Dendritic cell treated with granulocyte-macrophage colony-stimulating factor and Interleukin-4, amounts not matched to agents 40 ng/mL and 50 ng/mL, for 4 days (primary cell): ENCODE measurements at regions not wholly inside any gene's neighbourhood (a gene's known extent, or its start where the extent isn't known, plus 50 kb on each side); places are given as distances from the start of the nearest gene placed in this dataset.
"Not testable (repeated sequence)": the region's sequence is repeated elsewhere in the genome, so short reads cannot be mapped to it uniquely, and the experiment has no call there.

Experiments
- H3K27ac Mint-ChIP-seq: one replicate; pipeline ENCODE4 v1.8.0; 2022; ENCODE audit warnings: mild to moderate bottlenecking, mixed read lengths
- H3K27me3 Mint-ChIP-seq: one replicate; pipeline ENCODE4 v1.8.0; 2022; ENCODE audit warnings: mild to moderate bottlenecking, mixed read lengths
- H3K36me3 Mint-ChIP-seq: one replicate; pipeline ENCODE4 v1.8.0; 2022; ENCODE audit warnings: low read depth, mixed read lengths
- H3K4me1 Mint-ChIP-seq: one replicate; pipeline ENCODE4 v1.8.0; 2022; ENCODE audit warnings: low read depth, mixed read lengths
- H3K4me3 Mint-ChIP-seq: one replicate; pipeline ENCODE4 v1.8.0; 2022; ENCODE audit warnings: mild to moderate bottlenecking, moderate library complexity, mixed read lengths
- H3K9me3 Mint-ChIP-seq: one replicate; pipeline ENCODE4 v1.8.0; 2022; ENCODE audit warnings: mixed read lengths
- intact Hi-C: fragments of 100-400 bp; cut with micrococcal nuclease; formaldehyde crosslinking; loops from one replicate; pipeline ENCODE4 v1.15.0; 2022

DNA sequence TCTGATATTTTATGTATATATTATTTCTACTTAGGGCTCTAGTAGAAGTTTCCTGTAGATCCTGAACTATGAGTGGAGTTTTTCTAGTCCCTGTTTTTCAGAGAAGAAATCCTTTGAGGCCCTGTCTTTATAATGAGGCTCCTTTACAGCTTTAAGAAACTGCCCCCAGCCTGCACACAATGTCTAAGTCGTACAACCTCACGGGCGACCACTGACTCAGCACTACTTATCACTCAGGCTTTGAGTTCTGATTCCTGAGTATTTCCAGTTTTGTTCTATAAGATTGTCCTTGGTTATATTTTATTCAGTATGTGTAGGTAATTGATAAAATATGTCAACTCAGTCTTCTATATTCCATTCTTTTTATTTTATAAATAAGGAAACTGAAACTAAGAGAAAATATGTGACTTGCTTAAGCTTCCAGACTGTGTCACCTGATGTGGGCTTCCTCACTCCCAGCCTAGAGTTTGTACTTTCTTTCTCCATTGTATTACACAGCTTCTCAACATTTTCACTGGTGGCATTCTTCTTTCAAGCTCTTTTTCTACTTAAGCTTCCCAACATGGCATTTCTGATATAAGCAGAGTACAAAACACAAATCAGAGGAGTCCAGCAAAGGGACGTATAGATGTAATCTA lies 167.0 kb downstream of the TBX18 start:
- H3K4me3 Mint-ChIP-seq: no peak overlapping the region
- H3K4me1 Mint-ChIP-seq: no peaks in the 10 kb centered on the region
- intact Hi-C loops: no loop called here
- no peak overlapping the region for H3K27ac Mint-ChIP-seq
- no peaks in the 10 kb centered on the region for H3K36me3 Mint-ChIP-seq
- H3K27me3 Mint-ChIP-seq: no peaks in the 10 kb centered on the region
- H3K9me3 Mint-ChIP-seq: no peaks in the 10 kb centered on the region

GRCh38 chr6:84596488-84596887 lies 167.9 kb downstream of the TBX18 start:
- Mint-ChIP-seq H3K27ac (no peak overlapping the region), H3K4me3 (no peak overlapping the region), H3K9me3 (no peaks in the 10 kb centered on the region), H3K4me1 (no peaks in the 10 kb centered on the region), H3K36me3 (no peaks in the 10 kb centered on the region), H3K27me3 (no peaks in the 10 kb centered on the region)
- intact Hi-C loops: no loop called here

- H3K9me3 Mint-ChIP-seq: no peaks in the 10 kb centered on the region
- H3K4me1 Mint-ChIP-seq: peaks cover 5% of the 10 kb centered on the region
- H3K36me3 Mint-ChIP-seq: no peaks in the 10 kb centered on the region
- no peak overlapping the region for H3K27ac Mint-ChIP-seq
- no peak overlapping the region for H3K4me3 Mint-ChIP-seq
- peaks cover 12% of the 10 kb centered on the region for H3K27me3 Mint-ChIP-seq
- intact Hi-C loops: no loop called here
These were observed 175.7 kb downstream of the TBX18 start for GRCh38 chr6:84588697-84589080.

- intact Hi-C loops, H3K36me3 Mint-ChIP-seq, H3K9me3 Mint-ChIP-seq, H3K4me1 Mint-ChIP-seq, H3K27ac Mint-ChIP-seq: not testable (repeated sequence)
- H3K4me3 Mint-ChIP-seq: peak overlapping the region; percentile 7
- H3K27me3 Mint-ChIP-seq: peaks cover 14% of the 10 kb centered on the region
These were observed 176.3 kb downstream of the TBX18 start for GRCh38 chr6:84587994-84588696.

GRCh38 chr6:84587202-84587940 lies 177.0 kb downstream of the TBX18 start:
- not testable (repeated sequence) for H3K4me1 Mint-ChIP-seq
- peaks cover 14% of the 10 kb centered on the region for H3K27me3 Mint-ChIP-seq

DNA sequence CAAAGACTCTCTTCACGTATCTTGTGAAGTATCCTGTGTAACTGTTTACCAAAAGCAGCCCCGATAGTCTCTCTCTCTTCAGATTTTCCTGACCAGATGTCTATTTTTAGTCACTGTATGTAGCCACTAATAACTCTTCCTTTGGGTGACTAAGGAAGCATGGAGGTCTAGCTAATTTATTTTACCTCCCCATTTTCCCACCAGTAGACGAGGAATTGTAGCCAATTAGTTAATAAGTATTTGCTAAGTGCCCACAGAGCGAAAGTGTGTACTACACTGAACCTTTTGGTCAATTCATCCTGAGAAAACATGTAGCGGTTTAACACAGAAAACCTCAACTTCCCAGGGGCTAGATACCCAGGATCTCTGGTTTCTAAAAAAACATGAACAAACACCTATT lies 180.6 kb downstream of the TBX18 start:
- Mint-ChIP-seq H3K9me3 (peaks cover 6% of the 10 kb centered on the region), H3K36me3 (no peaks in the 10 kb centered on the region), H3K27me3 (peaks cover 11% of the 10 kb centered on the region), H3K4me3 (no peak overlapping the region), H3K4me1 (peaks cover 5% of the 10 kb centered on the region), H3K27ac (no peak overlapping the region)
- intact Hi-C loops: no loop called here

More at GRCh38 chr6:84587202-84587940, 177.0 kb downstream of the TBX18 start:
- H3K27ac Mint-ChIP-seq, intact Hi-C loops, H3K9me3 Mint-ChIP-seq, H3K36me3 Mint-ChIP-seq, H3K4me3 Mint-ChIP-seq: not testable (repeated sequence)

DNA sequence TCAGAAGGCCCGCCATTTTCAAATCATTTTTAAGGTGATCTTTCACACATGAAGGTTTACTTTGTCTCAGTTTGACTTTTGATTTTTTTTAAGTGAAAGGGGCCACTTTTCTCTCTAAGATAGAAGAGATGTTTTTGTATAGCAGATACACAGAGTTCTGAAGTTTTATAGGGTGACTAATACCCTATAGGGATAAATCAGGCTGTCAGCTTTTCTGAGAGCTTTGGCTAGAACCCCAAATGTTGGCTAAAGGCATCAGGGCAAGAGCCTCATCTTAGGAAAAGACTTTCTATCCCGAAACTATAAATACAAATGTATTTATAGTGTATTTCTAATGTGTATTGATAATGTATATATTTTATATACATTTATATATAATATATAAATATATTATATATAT lies 181.4 kb downstream of the TBX18 start:
- intact Hi-C loops: no loop called here
- no peak overlapping the region for H3K4me3 Mint-ChIP-seq

GRCh38 chr6:84581494-84582259 lies 182.7 kb downstream of the TBX18 start:
- Mint-ChIP-seq H3K27ac (no peak overlapping the region), H3K4me3 (no peak overlapping the region), H3K27me3 (peaks cover 2% of the 10 kb centered on the region), H3K9me3 (peaks cover 6% of the 10 kb centered on the region), H3K36me3 (no peaks in the 10 kb centered on the region), H3K4me1 (no peaks in the 10 kb centered on the region)
- intact Hi-C loops: no loop called here

More for the DNA sequence above, 181.4 kb downstream of the TBX18 start:
- Mint-ChIP-seq H3K4me1 (no peaks in the 10 kb centered on the region), H3K36me3 (no peaks in the 10 kb centered on the region), H3K27me3 (peaks cover 5% of the 10 kb centered on the region), H3K27ac (no peak overlapping the region), H3K9me3 (peaks cover 6% of the 10 kb centered on the region)

- H3K4me1 Mint-ChIP-seq: no peaks in the 10 kb centered on the region
- intact Hi-C loops: no loop called here
- peaks cover 6% of the 10 kb centered on the region for H3K9me3 Mint-ChIP-seq
- no peak overlapping the region for H3K27ac Mint-ChIP-seq
- peaks cover 2% of the 10 kb centered on the region for H3K27me3 Mint-ChIP-seq
- H3K36me3 Mint-ChIP-seq: no peaks in the 10 kb centered on the region
- H3K4me3 Mint-ChIP-seq: no peak overlapping the region
These were observed 185.0 kb downstream of the TBX18 start for GRCh38 chr6:84579404-84579803.

DNA sequence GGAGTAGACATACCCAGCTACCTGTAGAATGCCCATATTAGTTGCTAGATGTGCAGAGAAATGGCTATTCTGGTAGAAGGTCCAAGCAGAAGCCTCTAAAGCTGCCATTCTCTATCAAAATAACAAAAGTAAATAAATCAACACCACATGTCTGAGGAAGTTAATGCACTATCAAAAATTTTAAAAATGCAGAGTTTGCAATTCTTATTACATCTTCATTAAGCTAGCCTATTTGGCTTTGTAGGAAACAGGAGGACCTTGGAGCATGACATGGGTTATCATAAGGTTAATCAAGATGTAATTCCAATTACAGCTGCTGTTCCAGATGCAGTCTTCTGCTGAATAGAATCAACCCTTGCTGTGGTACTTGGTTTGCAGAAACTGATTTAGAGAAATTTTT lies 188.4 kb downstream of the TBX18 start:
- no peaks in the 10 kb centered on the region for H3K36me3 Mint-ChIP-seq
- intact Hi-C loops: no loop called here
- H3K9me3 Mint-ChIP-seq: peaks cover 6% of the 10 kb centered on the region
- H3K4me3 Mint-ChIP-seq: no peak overlapping the region
- no peaks in the 10 kb centered on the region for H3K27me3 Mint-ChIP-seq
- H3K27ac Mint-ChIP-seq: no peak overlapping the region
- no peaks in the 10 kb centered on the region for H3K4me1 Mint-ChIP-seq

DNA sequence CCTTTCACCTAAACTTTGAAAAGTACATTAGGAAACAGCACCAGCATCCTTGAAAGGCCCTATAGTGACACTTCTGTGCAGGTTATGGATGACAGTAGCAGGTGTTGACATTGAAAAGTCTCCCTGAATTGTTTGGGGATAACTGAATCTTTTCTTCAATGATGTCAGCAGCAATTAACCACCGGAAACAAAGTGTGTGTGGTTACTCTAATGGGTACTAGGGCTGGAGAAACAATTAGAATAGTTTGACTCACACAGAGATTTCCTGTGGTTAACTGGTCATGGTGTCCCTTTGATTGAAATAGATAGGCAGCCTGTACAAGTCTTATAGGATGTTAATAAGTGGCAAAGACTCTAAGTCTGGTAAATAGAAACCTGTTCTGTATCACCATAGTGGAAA lies 189.1 kb downstream of the TBX18 start:
- Mint-ChIP-seq H3K4me3 (no peak overlapping the region), H3K4me1 (no peaks in the 10 kb centered on the region), H3K27me3 (no peaks in the 10 kb centered on the region), H3K36me3 (no peaks in the 10 kb centered on the region), H3K9me3 (peaks cover 11% of the 10 kb centered on the region), H3K27ac (no peak overlapping the region)
- intact Hi-C loops: no loop called here

DNA sequence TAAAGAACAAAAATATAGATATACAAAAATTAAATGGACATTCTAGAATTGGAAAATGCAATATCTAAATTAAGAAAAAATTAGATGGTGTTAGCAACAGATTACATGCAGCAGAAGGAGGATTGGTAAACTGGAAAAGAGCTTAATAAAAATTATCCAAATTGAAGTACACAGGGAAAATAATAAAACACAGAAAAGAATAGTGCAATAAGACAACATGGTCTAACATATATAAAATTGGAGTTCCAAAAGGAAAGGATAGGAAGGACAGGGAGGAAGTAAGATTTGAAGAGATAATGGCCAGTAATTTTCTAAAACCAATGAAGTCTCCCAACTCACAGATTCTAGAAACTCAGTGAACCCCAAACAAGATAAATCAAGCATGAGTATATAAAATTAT lies 194.5 kb downstream of the TBX18 start:
- Mint-ChIP-seq H3K36me3 (no peaks in the 10 kb centered on the region), H3K4me3 (no peak overlapping the region), H3K27ac (no peak overlapping the region), H3K4me1 (no peaks in the 10 kb centered on the region), H3K27me3 (no peaks in the 10 kb centered on the region), H3K9me3 (peaks cover 26% of the 10 kb centered on the region)
- intact Hi-C loops: no loop called here

- intact Hi-C loops: no loop called here
- Mint-ChIP-seq H3K27me3 (no peaks in the 10 kb centered on the region), H3K4me1 (no peaks in the 10 kb centered on the region), H3K27ac (no peak overlapping the region), H3K36me3 (no peaks in the 10 kb centered on the region), H3K4me3 (no peak overlapping the region), H3K9me3 (peaks cover 33% of the 10 kb centered on the region)
These were observed 195.4 kb downstream of the TBX18 start for GRCh38 chr6:84568971-84569370.

- intact Hi-C loops, H3K27ac Mint-ChIP-seq, H3K27me3 Mint-ChIP-seq, H3K4me3 Mint-ChIP-seq, H3K36me3 Mint-ChIP-seq, H3K4me1 Mint-ChIP-seq: not testable (repeated sequence)
- H3K9me3 Mint-ChIP-seq: peaks cover 44% of the 10 kb centered on the region
These were observed 198.7 kb downstream of the TBX18 start for GRCh38 chr6:84565718-84566117.
